ENCODE measurements at regions not wholly inside any gene's neighbourhood (a gene's known extent, or its start where the extent isn't known, plus 50 kb on each side); places are given as distances from the start of the nearest gene placed in this dataset.

- no peak for TF ChIP-seq POLR2A (IDR thresholded peaks at IDR 0.05)
- no peak for TF ChIP-seq CTCF (IDR thresholded peaks at IDR 0.05)
- TF ChIP-seq POLR2AphosphoS5 (IDR thresholded peaks at IDR 0.05), result no peak
- TF ChIP-seq EP300 (IDR thresholded peaks at IDR 0.05; ENCODE audit: low read depth), result no peak
Measured at GRCh38 chrX:44693255-44693654, 150.6 kb upstream of the DUSP21 start.
